HG02678 (cell line): ENCODE measurements at regions not wholly inside any gene's neighbourhood (a gene's known extent, or its start where the extent isn't known, plus 50 kb on each side); places are given as distances from the start of the nearest gene placed in this dataset.
"Not testable (repeated sequence)": the region's sequence is repeated elsewhere in the genome, so short reads cannot be mapped to it uniquely, and the experiment has no call there.

Source experiments
- ATAC-seq: cut with Tn5 transposase; IDR thresholded peaks from one replicate; pipeline ENCODE4 v1.9.1; 2021; ENCODE audit warnings: mild to moderate bottlenecking, moderate library complexity; ENCODE audit not compliant: unreplicated experiment

- no peak for ATAC-seq
Observed at GRCh38 chr9:74125941-74126340, 371.2 kb upstream of the RORB start.

- no peak for ATAC-seq
Observed at GRCh38 chr9:74132986-74133385, 364.1 kb upstream of the RORB start.

GRCh38 chr9:74133921-74134320 lies 363.2 kb upstream of the RORB start:
- ATAC-seq = no peak

GRCh38 chr9:74138182-74138581 lies 359.0 kb upstream of the RORB start:
- no peak for ATAC-seq

DNA sequence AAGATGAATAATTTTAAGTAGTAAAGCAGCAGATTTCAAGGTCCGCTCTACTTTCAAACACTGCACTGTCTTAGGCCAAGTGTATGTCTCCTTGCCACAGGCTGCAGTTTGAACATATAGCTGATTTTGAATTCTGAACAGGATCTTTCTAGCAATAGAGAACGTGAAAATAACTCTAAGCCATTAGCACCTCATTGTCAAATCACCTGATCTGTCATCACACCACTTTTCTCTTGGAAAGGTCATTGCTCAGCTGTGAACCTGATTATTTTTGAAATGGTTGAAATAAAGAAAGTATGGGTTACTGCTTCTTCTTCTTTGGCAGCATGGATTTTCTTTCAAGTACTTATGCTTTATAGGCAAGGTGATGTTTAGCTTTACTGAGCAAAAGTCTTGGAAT lies 357.0 kb upstream of the RORB start:
- no peak for ATAC-seq

GRCh38 chr9:74147906-74148305 lies 349.2 kb upstream of the RORB start:
- no peak for ATAC-seq

- ATAC-seq = peak; percentile 98
Observed at GRCh38 chr9:74172874-74173273, 324.3 kb upstream of the RORB start.

GRCh38 chr9:74173284-74173683 lies 323.9 kb upstream of the RORB start:
- ATAC-seq = peak; percentile 27

DNA sequence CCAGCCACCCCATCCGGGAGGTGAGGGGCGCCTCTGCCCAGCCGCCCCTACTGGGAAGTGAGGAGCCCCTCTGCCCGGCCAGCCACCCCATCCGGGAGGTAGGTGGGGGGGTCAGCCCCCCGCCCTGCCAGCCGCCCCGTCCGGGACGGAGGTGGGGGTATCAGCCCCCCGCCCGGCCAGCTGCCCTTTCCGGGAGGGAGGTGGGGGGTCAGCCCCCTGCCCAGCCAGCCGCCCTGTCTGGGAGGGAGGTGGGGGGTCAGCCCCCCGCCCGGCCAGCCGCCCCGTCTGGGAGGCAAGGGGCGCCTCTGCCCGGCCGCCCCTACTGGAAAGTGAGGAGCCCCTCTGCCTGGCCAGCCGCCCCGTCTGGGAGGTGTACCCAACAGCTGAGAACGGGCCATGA lies 299.4 kb upstream of the RORB start:
- ATAC-seq = not testable (repeated sequence)

DNA sequence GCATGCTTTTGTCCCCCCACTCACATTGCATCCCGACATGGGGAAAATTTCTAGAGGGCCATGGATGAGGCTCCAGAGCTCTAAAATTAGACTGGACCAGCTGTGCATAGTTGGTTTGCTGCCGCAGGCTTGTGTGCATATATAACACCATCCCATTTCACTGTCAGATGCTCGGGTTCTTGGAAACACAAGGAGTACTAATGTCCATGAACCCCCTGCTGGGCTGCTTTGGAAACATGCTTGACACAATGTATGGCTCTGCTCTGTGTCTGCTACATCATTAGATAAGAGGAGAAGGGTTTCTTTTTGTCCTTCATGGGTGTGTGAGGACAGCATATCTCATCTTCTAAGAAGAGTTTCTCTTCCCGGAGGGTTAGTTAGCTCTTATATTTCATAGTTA lies 292.1 kb upstream of the RORB start:
- no peak for ATAC-seq

- no peak for ATAC-seq
Observed at GRCh38 chr9:74218385-74219063, 278.6 kb upstream of the RORB start.

DNA sequence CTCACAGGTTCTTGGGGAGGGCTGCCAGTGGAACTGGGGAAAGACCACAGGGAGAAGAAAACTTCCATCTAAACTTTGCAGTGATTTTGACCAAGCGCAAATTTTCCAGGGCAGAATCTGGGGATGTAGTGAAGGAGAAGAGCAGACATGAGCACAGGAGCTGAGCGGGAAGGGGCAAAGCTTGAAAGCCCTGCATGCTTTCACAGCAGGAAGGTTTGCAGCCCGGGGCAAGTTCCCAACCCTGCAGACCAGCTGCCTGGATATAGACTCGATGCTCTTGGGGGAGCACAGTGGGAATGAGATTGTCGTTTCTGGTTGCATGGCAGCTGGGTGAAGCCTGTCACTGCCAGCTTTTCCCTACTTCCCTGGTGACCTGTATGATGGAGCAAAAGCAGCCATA lies 276.8 kb upstream of the RORB start:
- no peak for ATAC-seq

- ATAC-seq = no peak
Observed at GRCh38 chr9:74236857-74237256, 260.3 kb upstream of the RORB start.

DNA sequence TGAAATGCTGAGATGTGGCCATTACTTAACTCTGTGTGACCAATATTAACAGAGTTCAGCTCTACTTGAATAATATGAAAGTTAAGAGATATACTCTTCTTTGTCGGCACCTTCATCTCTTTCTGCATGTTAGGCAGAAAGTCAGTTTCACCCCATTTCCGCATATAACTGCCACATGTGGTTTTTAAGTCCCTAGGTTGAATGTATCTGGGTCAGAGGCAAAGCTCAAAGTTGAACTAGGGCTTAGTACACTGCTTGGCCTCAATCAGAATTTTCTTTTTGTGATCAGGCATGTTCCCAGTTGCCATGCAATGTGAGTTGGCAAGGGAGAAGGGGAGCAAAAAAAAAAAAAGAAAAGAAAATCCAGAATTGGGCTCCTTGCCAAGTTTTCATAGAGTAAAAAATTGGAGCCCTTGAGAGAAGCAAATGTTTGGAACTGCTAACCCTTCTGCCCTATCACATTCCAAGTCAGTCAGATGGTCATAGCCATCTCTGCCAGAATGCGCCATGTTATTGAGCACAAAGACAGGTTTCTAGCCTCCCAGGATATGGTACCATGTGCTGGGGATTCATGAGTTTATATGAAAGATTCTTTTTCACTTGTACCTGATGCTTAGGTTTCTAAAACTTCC lies 251.2 kb upstream of the RORB start:
- no peak for ATAC-seq

GRCh38 chr9:74255489-74255984 lies 241.6 kb upstream of the RORB start:
- no peak for ATAC-seq

DNA sequence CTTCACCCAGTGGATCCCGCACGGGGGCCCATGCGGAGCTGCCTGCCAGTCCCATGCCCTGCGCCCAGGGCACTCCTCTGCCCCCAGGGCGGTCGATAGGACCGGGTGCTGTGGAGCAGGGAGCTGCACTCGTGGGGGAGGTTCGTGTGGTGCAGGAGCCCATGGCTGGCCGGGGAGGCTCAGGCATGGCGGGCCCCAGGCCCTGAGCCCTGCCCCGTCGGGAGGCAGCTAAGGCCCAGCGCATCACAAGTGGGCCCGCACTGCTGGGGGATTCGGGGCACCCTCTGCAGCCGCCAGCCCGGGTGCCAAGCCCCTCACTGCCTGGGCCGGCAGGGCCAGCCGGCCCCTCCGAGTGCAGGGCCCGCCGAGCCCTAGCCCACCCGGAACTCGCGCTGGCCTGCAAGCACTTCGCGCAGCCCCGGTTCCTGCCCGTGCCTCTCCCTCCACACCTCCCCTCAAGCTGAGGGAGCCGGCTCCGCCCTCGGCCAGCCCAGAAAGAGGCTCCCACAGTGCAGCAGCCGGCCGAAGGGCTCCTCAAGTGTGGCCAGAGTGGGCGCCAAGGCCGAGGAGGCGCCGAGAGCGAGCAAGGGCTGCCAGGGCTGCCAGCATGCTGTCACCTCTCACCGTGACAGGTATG lies 221.1 kb upstream of the RORB start:
- ATAC-seq = no peak

DNA sequence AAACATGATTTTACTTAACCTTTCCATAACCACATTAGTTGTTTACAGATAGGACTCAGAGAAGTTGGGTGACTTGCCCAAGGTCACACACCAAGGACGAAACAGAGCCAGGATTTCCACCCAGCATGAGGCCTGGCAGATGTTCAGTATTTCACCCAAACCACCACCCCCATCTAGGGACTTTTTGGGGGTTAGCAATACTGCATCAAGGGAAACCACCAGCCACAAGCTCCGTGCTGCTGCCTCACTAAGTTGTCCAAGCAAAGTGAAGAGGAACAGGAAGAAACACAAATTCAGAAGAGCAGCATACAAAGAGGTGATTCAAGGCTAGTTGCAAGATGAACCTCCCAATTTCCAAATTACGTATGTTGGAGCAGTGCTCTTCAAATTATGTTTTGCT lies 219.6 kb upstream of the RORB start:
- ATAC-seq = peak; percentile 97

GRCh38 chr9:74281674-74282073 lies 215.5 kb upstream of the RORB start:
- no peak for ATAC-seq

- ATAC-seq = no peak
Observed at GRCh38 chr9:74282526-74283253, 214.4 kb upstream of the RORB start.

DNA sequence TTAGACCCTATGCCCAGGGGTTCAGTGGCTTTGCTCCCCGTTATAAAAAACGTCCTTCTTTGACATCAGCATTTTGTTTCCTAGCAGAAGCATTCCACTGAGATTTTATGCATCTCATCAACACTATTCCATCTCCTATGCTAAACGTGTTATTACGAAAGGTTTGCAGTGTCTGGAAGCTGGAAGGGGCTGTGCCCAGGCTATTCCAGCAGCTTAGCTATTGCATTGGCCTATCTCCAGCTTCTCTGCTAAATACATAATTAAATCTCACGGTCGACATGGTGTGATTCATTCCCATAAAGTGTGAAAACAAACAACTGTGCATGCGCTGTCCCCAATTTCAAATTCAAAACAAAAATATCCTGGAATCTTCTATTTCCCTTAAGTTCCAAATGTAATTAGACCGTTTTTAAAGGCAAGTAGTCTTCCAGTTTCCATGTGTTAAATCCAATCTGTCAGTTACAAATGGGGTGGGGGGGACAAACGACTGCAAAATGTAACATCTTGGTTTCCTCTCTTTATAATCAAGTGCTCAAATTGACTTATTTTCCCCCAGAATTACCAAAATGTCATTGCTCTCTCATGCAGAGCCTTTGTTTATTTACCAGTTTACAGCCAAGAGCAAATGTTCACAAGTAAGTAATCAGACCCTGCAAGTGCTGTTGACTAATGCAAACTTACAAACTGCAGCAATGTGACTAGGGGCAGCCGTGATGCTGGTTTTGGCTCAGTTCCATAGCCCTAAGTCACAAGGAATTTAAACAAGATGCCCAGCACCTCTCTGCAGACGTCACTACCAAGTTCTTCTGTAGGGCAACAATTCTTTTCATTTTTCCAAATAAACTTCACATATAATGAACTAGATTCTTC lies 212.3 kb upstream of the RORB start:
- no peak for ATAC-seq

DNA sequence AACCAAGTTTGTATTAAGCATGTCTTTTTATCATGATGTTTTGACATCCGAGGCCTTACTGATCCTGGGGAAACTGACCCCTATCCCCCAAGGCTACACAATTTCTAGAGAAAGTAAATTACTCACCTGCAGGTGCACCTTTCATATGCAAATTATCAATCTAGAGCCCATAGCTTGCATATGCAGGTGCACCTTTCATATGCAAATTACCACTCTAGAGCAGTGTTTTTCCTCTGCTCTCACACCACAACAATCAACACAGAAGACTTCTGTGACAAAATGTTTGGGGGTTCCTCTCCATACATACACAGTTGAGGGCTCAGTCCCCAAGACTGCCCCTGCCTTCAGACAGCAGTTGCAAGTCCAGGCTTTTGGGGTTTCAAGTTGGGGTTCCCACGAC lies 203.7 kb upstream of the RORB start:
- no peak for ATAC-seq
